Stimulated activated memory B cell treated with anti-CD40 and anti-IgM and Interleukin-4, amounts not matched to agents 10 μg/mL and 1 μg/mL and 100 μg/mL, for 72 hours (primary cell): ENCODE measurements at regions not wholly inside any gene's neighbourhood (a gene's known extent, or its start where the extent isn't known, plus 50 kb on each side); places are given as distances from the start of the nearest gene placed in this dataset.

Experiments used
- ATAC-seq: fragments of 150-1000 bp; cut with Tn5 transposase; 2 replicates; pipeline ENCODE4 v1.10.0; 2021
- H3K27ac Mint-ChIP-seq: one replicate; pipeline ENCODE4 v1.8.0; 2022; ENCODE audit warnings: mild to moderate bottlenecking, mixed read lengths
- H3K27me3 Mint-ChIP-seq: one replicate; pipeline ENCODE4 v1.8.0; 2022; ENCODE audit warnings: mixed read lengths
- H3K36me3 Mint-ChIP-seq: one replicate; pipeline ENCODE4 v1.8.0; 2022; ENCODE audit warnings: mixed read lengths
- H3K4me1 Mint-ChIP-seq: one replicate; pipeline ENCODE4 v1.8.0; 2022; ENCODE audit warnings: mixed read lengths
- H3K4me3 Mint-ChIP-seq: one replicate; pipeline ENCODE4 v1.8.0; 2022; ENCODE audit warnings: mild to moderate bottlenecking, moderate library complexity, mixed read lengths
- H3K9me3 Mint-ChIP-seq: one replicate; pipeline ENCODE4 v1.8.0; 2022; ENCODE audit warnings: mixed read lengths

DNA sequence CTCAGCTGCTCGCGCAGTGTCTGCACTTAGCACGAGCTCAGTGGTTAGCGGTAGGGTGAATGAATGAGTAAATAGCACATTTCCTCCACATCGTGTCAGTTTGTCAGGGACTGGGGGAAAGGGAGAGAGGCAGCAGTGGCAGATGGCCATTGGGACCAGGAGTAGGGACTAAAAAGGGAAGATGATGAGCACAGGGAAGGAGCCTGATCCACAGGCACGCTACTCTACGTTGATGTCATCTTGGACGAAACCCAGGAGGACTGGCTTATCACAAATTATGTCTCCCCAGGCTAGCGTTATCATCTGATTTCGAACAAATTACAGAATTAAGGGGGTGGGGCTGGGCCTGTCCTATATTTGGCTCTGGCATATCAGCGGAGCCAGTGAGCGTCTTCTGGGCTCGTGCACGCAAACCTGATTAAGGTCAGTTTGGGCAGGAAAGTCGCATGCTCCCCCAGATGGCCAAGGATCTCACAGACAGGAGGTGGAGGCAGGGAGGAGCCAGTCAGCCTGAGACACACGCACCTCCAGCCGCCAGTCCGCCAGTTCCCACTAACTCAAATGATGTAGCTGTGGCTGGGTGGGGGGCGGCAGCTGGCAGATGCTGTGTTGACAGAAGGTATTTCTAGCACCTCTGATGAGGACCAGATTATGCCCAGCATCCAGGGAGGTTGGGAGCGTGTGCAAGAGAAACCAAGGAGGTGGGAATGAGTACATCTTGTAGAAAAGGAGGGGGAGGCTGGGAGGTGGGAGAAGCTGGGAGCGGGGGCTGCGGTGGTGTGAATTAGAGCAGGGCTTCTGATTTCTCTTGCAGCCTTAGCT, 97.4 kb upstream of the PRDM11 start:
- Mint-ChIP-seq H3K4me1 (peaks cover 5% of the 10 kb centered on the region), H3K36me3 (no peaks in the 10 kb centered on the region), H3K9me3 (peaks cover 4% of the 10 kb centered on the region), H3K4me3 (no peak overlapping the region), H3K27me3 (peaks cover 31% of the 10 kb centered on the region), H3K27ac (no peak overlapping the region)
- no peak for ATAC-seq

DNA sequence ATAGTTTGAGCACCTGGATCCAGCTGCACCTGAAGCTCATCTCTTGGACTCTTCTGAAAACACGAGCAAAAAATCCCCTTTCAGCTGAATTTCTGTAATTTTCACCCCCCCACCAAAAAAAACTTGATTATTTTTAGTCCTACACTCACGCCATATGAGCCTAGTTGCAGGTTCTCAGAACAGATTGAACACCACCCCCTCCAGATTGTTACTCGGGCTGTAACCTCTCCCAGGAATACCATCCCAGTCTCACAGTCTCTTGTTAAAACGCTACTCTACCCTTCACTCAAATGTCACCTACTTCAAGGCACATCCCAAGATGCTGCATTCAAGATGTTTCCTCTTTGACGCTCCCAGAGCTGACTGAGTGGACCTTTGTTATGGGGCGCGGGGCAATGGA, 96.3 kb upstream of the PRDM11 start:
- H3K9me3 Mint-ChIP-seq: peaks cover 4% of the 10 kb centered on the region
- H3K27ac Mint-ChIP-seq: no peak overlapping the region

GRCh38 chr11:45051621-45052020, 94.8 kb upstream of the PRDM11 start:
- Mint-ChIP-seq H3K27me3 (peaks cover 47% of the 10 kb centered on the region), H3K4me3 (no peak overlapping the region), H3K36me3 (no peaks in the 10 kb centered on the region), H3K9me3 (peaks cover 4% of the 10 kb centered on the region), H3K4me1 (peaks cover 16% of the 10 kb centered on the region), H3K27ac (no peak overlapping the region)
- no peak for ATAC-seq

More for the DNA sequence above, 96.3 kb upstream of the PRDM11 start:
- Mint-ChIP-seq H3K4me1 (peaks cover 13% of the 10 kb centered on the region), H3K36me3 (no peaks in the 10 kb centered on the region), H3K27me3 (peaks cover 42% of the 10 kb centered on the region), H3K4me3 (no peak overlapping the region)
- ATAC-seq: no peak

GRCh38 chr11:45052361-45052760, 94.1 kb upstream of the PRDM11 start:
- H3K4me1 Mint-ChIP-seq: peaks cover 16% of the 10 kb centered on the region
- no peak for ATAC-seq
- H3K27ac Mint-ChIP-seq: no peak overlapping the region
- H3K4me3 Mint-ChIP-seq: no peak overlapping the region
- no peaks in the 10 kb centered on the region for H3K36me3 Mint-ChIP-seq
- H3K27me3 Mint-ChIP-seq: peaks cover 47% of the 10 kb centered on the region
- peaks cover 4% of the 10 kb centered on the region for H3K9me3 Mint-ChIP-seq

DNA sequence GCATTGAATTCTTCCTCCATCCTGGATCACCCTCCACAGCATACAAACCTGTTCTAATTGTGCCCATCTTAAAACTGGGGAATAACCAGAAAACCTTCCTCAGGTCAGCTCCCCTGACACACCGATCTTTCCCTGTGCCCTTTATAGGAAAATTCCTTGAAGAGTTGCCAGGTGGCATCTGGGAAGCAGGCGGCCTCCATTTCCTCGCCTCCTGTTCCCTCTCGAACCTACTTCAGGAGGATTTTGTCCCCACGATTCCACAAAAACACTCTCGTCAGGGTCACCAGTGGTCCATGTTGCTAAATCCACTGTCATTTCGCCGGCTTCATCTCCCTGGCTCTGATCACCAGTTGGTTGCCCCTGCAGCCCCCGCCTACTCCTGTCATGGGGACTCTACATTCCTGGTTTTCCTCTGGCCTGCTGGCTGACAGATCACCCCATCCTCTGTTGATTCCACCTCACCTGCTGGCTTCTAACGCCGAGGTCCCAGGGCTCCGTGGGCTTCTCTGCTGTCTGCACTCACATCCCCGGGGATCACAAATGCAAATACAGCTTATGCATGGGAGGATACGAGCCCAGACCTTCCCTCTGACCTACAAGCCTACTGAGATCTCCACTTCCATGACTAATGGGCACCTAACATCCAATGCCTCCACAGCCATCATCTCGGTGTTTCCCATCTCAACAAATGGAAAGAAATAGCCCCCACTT, 92.5 kb upstream of the PRDM11 start:
- Mint-ChIP-seq H3K4me1 (peaks cover 16% of the 10 kb centered on the region), H3K4me3 (no peak overlapping the region), H3K27ac (peak overlapping the region; percentile 64), H3K27me3 (peaks cover 41% of the 10 kb centered on the region), H3K9me3 (peaks cover 4% of the 10 kb centered on the region), H3K36me3 (no peaks in the 10 kb centered on the region)
- ATAC-seq: no peak

DNA sequence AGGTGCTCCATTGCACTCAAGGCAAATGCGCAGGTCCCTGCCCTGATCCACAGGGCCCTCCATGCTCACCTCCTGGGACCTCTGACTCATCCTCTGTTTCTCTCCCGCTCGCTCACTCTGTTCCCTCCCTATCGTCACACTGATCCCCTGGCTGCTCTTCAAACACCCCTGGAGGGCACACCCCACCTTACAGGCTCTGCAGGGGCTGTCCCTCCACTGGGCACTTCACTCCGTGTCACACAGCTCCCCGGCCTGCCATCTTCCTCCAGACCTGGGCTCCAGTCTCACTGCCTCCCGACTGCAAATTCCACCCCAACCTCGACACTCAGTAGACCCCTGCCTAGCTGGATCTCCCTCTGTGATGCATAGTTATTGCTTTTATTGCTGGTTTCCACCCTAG, 91.5 kb upstream of the PRDM11 start:
- H3K9me3 Mint-ChIP-seq: peaks cover 4% of the 10 kb centered on the region
- peaks cover 37% of the 10 kb centered on the region for H3K27me3 Mint-ChIP-seq
- no peak overlapping the region for H3K4me3 Mint-ChIP-seq
- H3K36me3 Mint-ChIP-seq: no peaks in the 10 kb centered on the region
- peaks cover 16% of the 10 kb centered on the region for H3K4me1 Mint-ChIP-seq
- H3K27ac Mint-ChIP-seq: peak overlapping the region; percentile 9
- ATAC-seq: no peak

DNA sequence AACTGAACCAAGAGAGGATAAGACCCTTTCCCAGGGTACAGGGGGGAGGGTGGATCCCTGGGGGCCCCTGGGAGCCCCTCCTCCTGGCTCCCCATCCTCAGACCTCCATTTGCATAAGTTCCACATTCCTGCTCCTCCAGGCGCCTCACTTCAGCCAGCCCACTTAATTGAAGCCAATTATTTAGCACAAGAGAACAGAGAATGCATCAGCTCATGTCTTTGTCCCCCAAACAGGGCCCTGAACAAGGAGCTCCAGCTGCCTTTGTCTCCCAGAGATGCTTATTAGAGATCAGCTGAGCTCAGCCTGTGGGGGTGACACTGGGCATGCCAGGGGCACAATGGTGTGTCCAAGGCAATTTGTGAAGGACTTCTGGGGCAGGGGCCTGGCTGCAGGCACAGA, 89.9 kb upstream of the PRDM11 start:
- Mint-ChIP-seq H3K9me3 (no peaks in the 10 kb centered on the region), H3K4me1 (peaks cover 16% of the 10 kb centered on the region), H3K4me3 (no peak overlapping the region), H3K27me3 (peaks cover 22% of the 10 kb centered on the region), H3K27ac (no peak overlapping the region), H3K36me3 (no peaks in the 10 kb centered on the region)
- ATAC-seq: no peak

- Mint-ChIP-seq H3K36me3 (no peaks in the 10 kb centered on the region), H3K4me1 (peaks cover 16% of the 10 kb centered on the region), H3K9me3 (no peaks in the 10 kb centered on the region), H3K27me3 (peaks cover 22% of the 10 kb centered on the region), H3K4me3 (no peak overlapping the region), H3K27ac (no peak overlapping the region)
- no peak for ATAC-seq
These were observed 88.3 kb upstream of the PRDM11 start for GRCh38 chr11:45057938-45058646.

DNA sequence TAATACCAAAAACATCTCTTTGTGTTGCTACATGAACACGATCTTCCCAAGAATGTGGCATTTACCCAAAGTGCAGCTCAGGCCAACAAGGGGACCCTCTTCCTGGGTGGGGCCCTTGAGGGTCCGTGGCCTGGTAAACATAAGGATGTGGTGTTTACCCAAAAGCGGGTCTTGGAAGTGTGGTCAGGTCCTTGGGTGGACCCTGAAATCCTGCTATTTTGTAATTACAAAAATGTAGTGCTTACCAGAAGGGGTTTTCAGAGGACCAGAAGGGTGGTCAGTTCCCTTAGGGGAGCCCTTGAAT, 87.8 kb upstream of the PRDM11 start:
- no peak overlapping the region for H3K27ac Mint-ChIP-seq
- H3K27me3 Mint-ChIP-seq: peaks cover 20% of the 10 kb centered on the region
- H3K36me3 Mint-ChIP-seq: no peaks in the 10 kb centered on the region
- H3K9me3 Mint-ChIP-seq: peaks cover 1% of the 10 kb centered on the region
- H3K4me3 Mint-ChIP-seq: no peak overlapping the region
- H3K4me1 Mint-ChIP-seq: peaks cover 15% of the 10 kb centered on the region
- ATAC-seq: no peak

DNA sequence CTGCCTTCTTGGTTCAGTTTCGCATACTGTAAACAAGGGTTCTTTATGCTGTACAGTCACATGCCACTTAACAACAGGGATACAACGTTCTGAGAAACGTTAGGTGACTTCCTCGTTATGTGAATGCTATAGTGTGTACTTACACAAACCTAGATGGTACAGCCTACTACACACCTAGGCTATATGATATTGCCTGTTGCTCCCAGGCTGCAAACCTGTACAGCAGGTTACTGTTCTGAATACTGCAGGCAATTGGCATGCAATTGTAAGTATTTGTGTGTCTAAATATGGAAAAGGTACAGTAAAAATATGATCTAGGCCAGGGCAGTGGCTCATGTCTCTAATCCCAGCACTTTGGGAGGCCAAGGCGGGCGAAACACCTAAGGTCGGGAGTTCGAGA, 85.7 kb upstream of the PRDM11 start:
- Mint-ChIP-seq H3K4me3 (no peak overlapping the region), H3K36me3 (no peaks in the 10 kb centered on the region), H3K4me1 (no peaks in the 10 kb centered on the region), H3K27ac (no peak overlapping the region), H3K9me3 (peaks cover 6% of the 10 kb centered on the region), H3K27me3 (no peaks in the 10 kb centered on the region)
- no peak for ATAC-seq

GRCh38 chr11:45061641-45062040, 84.8 kb upstream of the PRDM11 start:
- ATAC-seq: no peak
- Mint-ChIP-seq H3K4me1 (no peaks in the 10 kb centered on the region), H3K9me3 (peaks cover 7% of the 10 kb centered on the region), H3K36me3 (no peaks in the 10 kb centered on the region), H3K4me3 (no peak overlapping the region), H3K27ac (no peak overlapping the region), H3K27me3 (no peaks in the 10 kb centered on the region)

DNA sequence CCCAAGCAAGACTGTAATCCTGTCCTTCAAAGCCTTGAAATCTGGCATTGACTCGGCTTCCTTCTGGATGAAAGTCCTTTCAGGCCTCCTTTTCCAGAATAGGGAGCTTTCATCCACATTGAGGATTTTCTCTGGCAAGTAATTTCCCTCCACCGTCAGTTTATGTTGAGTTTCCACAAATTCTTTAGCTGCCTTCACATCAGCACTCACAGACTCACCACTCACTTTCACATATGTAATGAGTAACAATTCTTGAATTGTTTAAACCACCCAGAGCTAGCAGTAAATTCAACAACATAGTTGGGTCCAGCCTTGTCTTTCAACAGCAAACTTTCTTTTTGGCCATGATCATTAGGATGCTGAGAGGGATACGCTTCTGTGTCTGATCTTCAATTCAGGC, 84.3 kb upstream of the PRDM11 start:
- Mint-ChIP-seq H3K4me1 (no peaks in the 10 kb centered on the region), H3K27me3 (no peaks in the 10 kb centered on the region), H3K4me3 (no peak overlapping the region), H3K9me3 (peaks cover 12% of the 10 kb centered on the region), H3K27ac (no peak overlapping the region), H3K36me3 (no peaks in the 10 kb centered on the region)
- ATAC-seq: no peak

- Mint-ChIP-seq H3K9me3 (peaks cover 13% of the 10 kb centered on the region), H3K36me3 (no peaks in the 10 kb centered on the region), H3K27me3 (no peaks in the 10 kb centered on the region), H3K4me1 (no peaks in the 10 kb centered on the region), H3K27ac (no peak overlapping the region), H3K4me3 (no peak overlapping the region)
- ATAC-seq: no peak
These were observed 83.3 kb upstream of the PRDM11 start for GRCh38 chr11:45062974-45063635.

DNA sequence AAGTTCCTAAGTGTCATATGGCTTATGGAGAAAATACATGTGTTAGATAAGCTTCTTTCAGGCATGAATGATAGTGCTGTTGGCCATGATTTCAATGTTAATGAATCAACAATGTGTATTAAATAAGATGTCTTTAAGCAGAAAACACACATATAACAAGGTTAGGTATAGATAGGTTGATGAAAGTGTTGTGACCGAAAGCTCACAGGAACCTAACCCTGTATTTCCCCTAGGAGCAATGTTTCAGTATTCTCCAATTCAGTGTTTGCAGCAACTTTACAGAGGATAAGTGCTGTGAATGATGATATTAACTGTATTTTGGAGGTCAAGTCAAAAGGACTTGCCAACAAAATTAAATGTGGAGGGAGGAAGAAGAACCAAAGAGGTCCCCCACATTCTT, 82.8 kb upstream of the PRDM11 start:
- Mint-ChIP-seq H3K9me3 (peaks cover 13% of the 10 kb centered on the region), H3K27ac (no peak overlapping the region), H3K4me1 (no peaks in the 10 kb centered on the region), H3K27me3 (no peaks in the 10 kb centered on the region), H3K4me3 (no peak overlapping the region), H3K36me3 (no peaks in the 10 kb centered on the region)
- ATAC-seq: no peak

DNA sequence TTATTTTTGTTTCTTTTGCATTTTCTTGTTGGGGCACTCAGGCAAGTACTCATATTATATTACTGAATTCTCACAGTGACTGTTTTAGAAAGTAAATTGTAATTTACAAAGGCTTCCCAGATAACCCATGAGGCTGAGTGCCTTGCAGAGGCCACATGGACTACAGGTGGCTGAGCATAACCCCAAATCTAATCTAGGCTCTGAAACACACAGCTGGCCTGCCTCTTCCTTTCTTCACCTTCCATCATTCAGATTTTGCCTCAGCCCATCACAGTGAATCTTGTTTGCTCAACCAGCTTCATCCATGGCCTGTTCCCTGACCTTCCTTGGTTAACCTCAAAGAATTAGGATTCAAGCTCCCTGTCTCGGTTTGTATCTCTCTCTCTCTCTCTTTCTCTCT, 78.5 kb upstream of the PRDM11 start:
- Mint-ChIP-seq H3K27me3 (no peaks in the 10 kb centered on the region), H3K4me1 (peaks cover 9% of the 10 kb centered on the region), H3K4me3 (no peak overlapping the region), H3K36me3 (no peaks in the 10 kb centered on the region), H3K9me3 (peaks cover 13% of the 10 kb centered on the region), H3K27ac (peak overlapping the region; percentile 13)
- no peak for ATAC-seq
